HL-60 (cell line): ENCODE measurements at regions not wholly inside any gene's neighbourhood (a gene's known extent, or its start where the extent isn't known, plus 50 kb on each side); places are given as distances from the start of the nearest gene placed in this dataset.

ENCODE experiments used
- DNase-seq, 2 experiments: peaks; one replicate each; pipeline ENCODE4 v3.0.0-alpha.2; 2010 to 2020; ENCODE audit warnings: low read depth in 1 of 2, low spot score in 1 of 2
- H3K27ac ChIP-seq: fragments of 250-450 bp; sonication (Bioruptor Pico); replicated peaks from 2 replicates; pipeline ENCODE4 v1.5.1; 2020; ENCODE audit warnings: mild to moderate bottlenecking, moderate library complexity
- H3K27me3 ChIP-seq: fragments of 250-450 bp; sonication (Bioruptor Pico); 2 replicates; pipeline ENCODE4 v1.5.1; 2021; ENCODE audit warnings: mild to moderate bottlenecking, moderate library complexity; ENCODE audit not compliant: insufficient read depth, poor library complexity, severe bottlenecking
- H3K4me3 ChIP-seq: replicated peaks from 2 replicates; pipeline ENCODE4 v1.5.1; 2011; ENCODE audit warnings: mild to moderate bottlenecking, control low read depth, low read length; ENCODE audit not compliant: insufficient read depth
- GABPA ChIP-seq: IDR thresholded peaks from 2 replicates; pipeline ENCODE4 v1.6.1; 2012; ENCODE audit warnings: low read depth
- POLR2AphosphoS5 ChIP-seq: IDR thresholded peaks from 2 replicates; pipeline ENCODE4 v1.6.1; 2012; ENCODE audit warnings: low read depth
- REST ChIP-seq: IDR thresholded peaks from 2 replicates; pipeline ENCODE4 v1.6.1; 2012; ENCODE audit warnings: low read depth; ENCODE audit not compliant: insufficient replicate concordance
- SPI1 ChIP-seq: IDR thresholded peaks from 2 replicates; pipeline ENCODE4 v1.6.1; 2012; ENCODE audit warnings: low read depth, mild to moderate bottlenecking, borderline replicate concordance
- TF ChIP-seq, protein P1 (sequence below): IDR thresholded peaks from one replicate; pipeline ENCODE4 v1.5.1; 2011; ENCODE audit warnings: low read length, control low read depth, inconsistent platforms; ENCODE audit not compliant: insufficient read depth

- no peak for DNase-seq
- no peak overlapping the region for H3K4me3 ChIP-seq
- no peaks in the 10 kb centered on the region for H3K27me3 ChIP-seq
- no peak for TF ChIP-seq GABPA
- no peak overlapping the region for H3K27ac ChIP-seq
These were observed 399.5 kb upstream of the ARGLU1 start for GRCh38 chr13:106967391-106967790.

- Histone ChIP-seq H3K4me3 (no peak overlapping the region), H3K27ac (no peak overlapping the region), H3K27me3 (no peaks in the 10 kb centered on the region)
- no peak for DNase-seq
- TF ChIP-seq SPI1 = no peak
- no peak for TF ChIP-seq REST
- TF ChIP-seq POLR2AphosphoS5 = no peak
- TF ChIP-seq, protein P1, sequence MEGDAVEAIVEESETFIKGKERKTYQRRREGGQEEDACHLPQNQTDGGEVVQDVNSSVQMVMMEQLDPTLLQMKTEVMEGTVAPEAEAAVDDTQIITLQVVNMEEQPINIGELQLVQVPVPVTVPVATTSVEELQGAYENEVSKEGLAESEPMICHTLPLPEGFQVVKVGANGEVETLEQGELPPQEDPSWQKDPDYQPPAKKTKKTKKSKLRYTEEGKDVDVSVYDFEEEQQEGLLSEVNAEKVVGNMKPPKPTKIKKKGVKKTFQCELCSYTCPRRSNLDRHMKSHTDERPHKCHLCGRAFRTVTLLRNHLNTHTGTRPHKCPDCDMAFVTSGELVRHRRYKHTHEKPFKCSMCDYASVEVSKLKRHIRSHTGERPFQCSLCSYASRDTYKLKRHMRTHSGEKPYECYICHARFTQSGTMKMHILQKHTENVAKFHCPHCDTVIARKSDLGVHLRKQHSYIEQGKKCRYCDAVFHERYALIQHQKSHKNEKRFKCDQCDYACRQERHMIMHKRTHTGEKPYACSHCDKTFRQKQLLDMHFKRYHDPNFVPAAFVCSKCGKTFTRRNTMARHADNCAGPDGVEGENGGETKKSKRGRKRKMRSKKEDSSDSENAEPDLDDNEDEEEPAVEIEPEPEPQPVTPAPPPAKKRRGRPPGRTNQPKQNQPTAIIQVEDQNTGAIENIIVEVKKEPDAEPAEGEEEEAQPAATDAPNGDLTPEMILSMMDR = no peak
These were observed 395.2 kb upstream of the ARGLU1 start for GRCh38 chr13:106963151-106963550.

- TF ChIP-seq POLR2AphosphoS5 (no peak), SPI1 (no peak), GABPA (no peak), REST (no peak)
- TF ChIP-seq, protein P1 = no peak
- Histone ChIP-seq H3K4me3 (no peak overlapping the region), H3K27me3 (no peaks in the 10 kb centered on the region), H3K27ac (no peak overlapping the region)
- no peak for DNase-seq
These were observed 393.7 kb upstream of the ARGLU1 start for GRCh38 chr13:106961651-106962050.

- TF ChIP-seq, protein P1 = no peak
- TF ChIP-seq REST (no peak), POLR2AphosphoS5 (no peak), GABPA (no peak), SPI1 (no peak)
- Histone ChIP-seq H3K27ac (no peak overlapping the region), H3K4me3 (no peak overlapping the region), H3K27me3 (no peaks in the 10 kb centered on the region)
- no peak for DNase-seq
These were observed 393.3 kb upstream of the ARGLU1 start for GRCh38 chr13:106961216-106961615.
